ENCODE measurements at regions not wholly inside any gene's neighbourhood (a gene's known extent, or its start where the extent isn't known, plus 50 kb on each side); places are given as distances from the start of the nearest gene placed in this dataset.
A peak's percentile ranks its signal among the peaks of the same experiment; 100 is the strongest.

DNA sequence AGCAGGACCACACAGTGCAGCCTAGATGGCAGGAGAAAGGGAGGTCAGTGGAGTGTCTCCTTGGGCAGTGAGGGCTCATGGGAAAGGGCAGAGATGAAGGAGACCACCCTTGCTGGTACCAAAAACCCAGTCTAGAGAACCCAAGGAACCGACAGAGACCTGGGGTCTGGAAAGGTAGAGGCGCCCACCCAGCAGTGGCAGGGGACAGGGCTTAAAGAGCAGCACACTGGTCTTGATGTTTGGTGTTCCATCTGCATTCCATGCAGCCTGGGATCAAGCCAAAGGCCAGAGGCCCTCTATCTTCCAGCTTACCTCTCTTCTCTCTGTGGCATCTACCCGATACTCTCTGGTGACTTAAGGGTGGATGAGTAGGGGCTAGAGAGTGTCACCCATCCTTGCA, 127.5 kb downstream of the PJA1 start:
- TF ChIP-seq CTCF (IDR thresholded peaks at IDR 0.05; ENCODE audit: insufficient read depth, low read length), result no peak
- no peak overlapping the region for H3K4me3 ChIP-seq (ENCODE audit: low read depth, low read length)
- DNase-seq (ENCODE audit: low read depth), result no peak

DNA sequence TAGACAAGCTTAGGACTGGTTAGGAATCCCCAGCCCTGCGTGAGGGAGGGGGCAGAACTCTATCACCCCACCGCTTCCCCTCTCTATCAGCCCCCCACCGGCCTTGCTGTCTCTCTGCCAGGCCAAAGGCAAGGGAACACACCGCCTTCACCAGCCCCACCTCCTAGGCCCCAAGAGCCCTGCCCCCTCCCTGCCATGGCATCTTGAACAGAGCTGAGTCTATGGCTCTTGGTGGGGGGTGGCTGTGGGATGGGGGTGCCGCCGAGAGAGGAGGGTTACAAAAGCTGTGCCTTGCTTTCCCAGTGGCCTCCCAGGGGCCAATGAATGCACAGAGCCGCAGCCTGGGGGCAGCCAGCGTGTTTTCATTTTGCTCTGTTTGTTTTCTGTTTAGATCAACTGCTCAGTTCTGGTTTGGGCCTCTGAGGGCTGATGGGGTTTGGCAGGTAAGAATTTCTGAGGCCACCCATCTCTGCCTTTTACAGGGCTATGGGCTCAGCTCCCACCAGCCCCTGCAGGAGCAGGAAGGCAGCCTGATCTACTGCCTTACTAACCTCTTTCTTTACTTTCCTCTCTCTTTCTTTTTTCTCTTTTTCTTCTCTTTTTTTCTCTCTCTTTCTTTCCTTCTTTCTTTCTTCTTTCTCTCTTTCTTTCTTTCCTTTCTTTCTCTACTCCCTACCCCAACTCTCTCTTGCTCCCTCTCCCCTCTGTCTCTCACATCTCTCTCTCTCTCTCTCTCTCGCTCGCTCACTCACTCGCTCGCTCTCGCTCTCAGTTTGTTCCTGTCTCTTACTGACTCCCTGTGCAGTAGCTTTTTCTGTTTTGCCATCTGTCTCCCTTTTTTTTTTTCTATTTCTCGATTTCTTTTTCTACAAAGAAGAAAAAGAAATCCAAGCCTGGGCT, 128.3 kb downstream of the PJA1 start:
- no peak for TF ChIP-seq CTCF (IDR thresholded peaks at IDR 0.05; ENCODE audit: insufficient read depth, low read length)
- no peak for DNase-seq (ENCODE audit: low read depth)
- H3K4me3 ChIP-seq (ENCODE audit: low read depth, low read length), result no peak overlapping the region

DNA sequence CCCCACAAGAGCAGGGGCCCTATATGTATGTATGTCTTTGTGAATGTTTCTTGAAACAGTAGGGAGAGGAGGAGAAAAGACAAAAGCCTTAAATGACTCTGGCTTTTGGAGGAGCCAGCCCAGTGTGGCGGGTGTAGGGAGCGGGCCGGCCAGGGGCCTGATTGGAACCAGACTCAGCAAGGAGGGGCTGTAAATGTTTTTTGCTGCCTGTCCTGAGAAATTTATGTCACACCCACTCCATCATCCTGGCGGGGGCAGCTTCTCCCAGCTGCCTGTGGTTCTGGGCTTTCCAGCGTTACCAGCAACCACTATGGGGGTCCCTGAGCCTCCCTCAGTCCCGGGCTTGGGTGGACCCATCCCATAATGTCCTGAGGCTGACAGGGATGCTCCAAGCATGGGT, 130.8 kb downstream of the PJA1 start:
- no peak for TF ChIP-seq CTCF (IDR thresholded peaks at IDR 0.05; ENCODE audit: insufficient read depth, low read length)
- no peak overlapping the region for H3K4me3 ChIP-seq (ENCODE audit: low read depth, low read length)
- DNase-seq (ENCODE audit: low read depth), result no peak

DNA sequence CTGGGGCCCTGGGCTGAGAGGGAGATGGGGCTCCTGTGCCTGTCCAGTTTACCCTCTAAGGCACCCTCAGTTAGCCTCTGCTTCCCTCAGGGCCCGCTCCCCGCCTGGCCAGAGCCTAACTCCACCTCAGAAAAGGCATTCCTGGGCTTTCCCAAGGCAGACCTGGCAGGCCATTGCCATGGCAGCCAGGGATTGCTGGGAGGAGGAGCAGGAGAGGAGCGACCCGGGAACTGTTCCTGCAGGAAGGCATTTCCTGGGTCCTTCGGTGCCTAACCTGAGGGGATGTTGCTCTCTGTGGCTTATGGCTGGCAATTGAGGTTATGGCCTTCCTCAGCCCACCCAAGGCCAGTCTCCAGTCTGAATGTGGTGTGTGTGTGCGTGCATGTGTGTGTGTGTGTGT, 131.3 kb downstream of the PJA1 start:
- TF ChIP-seq CTCF (IDR thresholded peaks at IDR 0.05; ENCODE audit: insufficient read depth, low read length), result no peak
- no peak for DNase-seq (ENCODE audit: low read depth)
- no peak overlapping the region for H3K4me3 ChIP-seq (ENCODE audit: low read depth, low read length)

- no peak for TF ChIP-seq CTCF (IDR thresholded peaks at IDR 0.05; ENCODE audit: insufficient read depth, low read length)
- DNase-seq (ENCODE audit: low read depth), result no peak
- no peak overlapping the region for H3K4me3 ChIP-seq (ENCODE audit: low read depth, low read length)
These were observed 132.7 kb downstream of the PJA1 start for GRCh38 chrX:69032601-69033000.

DNA sequence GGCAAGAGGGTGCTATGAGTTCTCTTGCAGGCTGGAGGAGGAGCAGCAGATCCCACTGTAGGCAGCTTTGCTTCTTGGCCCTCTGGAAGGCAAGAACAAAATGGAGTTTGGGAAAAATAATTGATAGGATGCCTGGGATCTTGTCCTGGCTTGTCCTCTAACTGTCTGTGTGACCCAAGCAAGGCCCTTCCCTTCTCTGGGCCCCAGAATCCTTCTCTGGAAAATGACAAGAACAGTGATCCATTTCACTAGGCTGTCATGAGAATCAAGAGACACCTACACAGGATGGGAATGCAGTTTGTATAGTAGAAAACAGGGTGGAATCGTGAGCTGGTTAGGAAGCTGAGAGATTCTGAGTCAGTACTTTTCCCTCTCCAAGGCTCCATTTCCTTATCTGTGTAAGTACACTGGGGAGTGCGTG, 133.3 kb downstream of the PJA1 start:
- no peak for TF ChIP-seq CTCF (IDR thresholded peaks at IDR 0.05; ENCODE audit: insufficient read depth, low read length)
- H3K4me3 ChIP-seq (ENCODE audit: low read depth, low read length), result no peak overlapping the region
- peak; percentile 30 for DNase-seq (ENCODE audit: low read depth)

All from fibroblast of the aortic adventitia (primary cell).